BE2C (cell line): ENCODE measurements at regions not wholly inside any gene's neighbourhood (a gene's known extent, or its start where the extent isn't known, plus 50 kb on each side); places are given as distances from the start of the nearest gene placed in this dataset.

Source experiments
- DNase-seq: peaks from one replicate; pipeline ENCODE4 v3.0.0-alpha.2; 2020
- H3K27me3 ChIP-seq: fragments of 250-450 bp; sonication (Bioruptor Pico); 2 replicates; pipeline ENCODE4 v1.5.1; 2020; ENCODE audit warnings: mild to moderate bottlenecking
- H3K36me3 ChIP-seq: fragments of 250-450 bp; sonication (Bioruptor Pico); 2 replicates; pipeline ENCODE4 v1.5.1; 2020; ENCODE audit warnings: mild to moderate bottlenecking
- H3K4me1 ChIP-seq: fragments of 250-450 bp; sonication (Bioruptor Pico); 2 replicates; pipeline ENCODE4 v1.5.1; 2020
- H3K4me3 ChIP-seq: 2 replicates; pipeline ENCODE4 v1.5.1; 2011; ENCODE audit warnings: low read depth, low read length
- H3K9me3 ChIP-seq: fragments of 250-450 bp; sonication (Bioruptor Pico); 2 replicates; pipeline ENCODE4 v1.5.1; 2020
- TF ChIP-seq, protein P1 (sequence below): IDR thresholded peaks from 2 replicates; pipeline ENCODE4 v1.5.1; 2012; ENCODE audit warnings: mild to moderate bottlenecking, low read depth, low read length

DNA sequence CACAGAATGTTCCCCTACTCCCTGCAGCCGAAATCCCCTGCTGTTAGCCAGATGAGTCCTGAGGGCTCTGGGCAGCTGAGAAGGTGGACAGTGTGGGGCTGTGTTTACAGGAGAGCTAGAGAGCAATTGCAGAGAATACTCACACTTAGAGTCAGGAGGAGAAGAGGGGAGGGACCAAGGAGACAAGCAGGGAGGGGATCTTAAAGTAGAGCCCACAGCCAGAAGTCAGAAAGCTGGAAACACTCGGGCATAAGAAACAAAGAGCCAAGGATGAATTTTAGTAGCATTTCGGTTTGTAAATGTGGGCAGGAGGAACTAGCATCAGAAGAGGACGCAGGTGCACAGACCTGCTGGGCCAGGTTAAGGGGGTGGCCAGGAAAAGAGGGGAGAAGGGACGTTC lies 1435.9 kb downstream of the BRD1 start:
- TF ChIP-seq, protein P1, sequence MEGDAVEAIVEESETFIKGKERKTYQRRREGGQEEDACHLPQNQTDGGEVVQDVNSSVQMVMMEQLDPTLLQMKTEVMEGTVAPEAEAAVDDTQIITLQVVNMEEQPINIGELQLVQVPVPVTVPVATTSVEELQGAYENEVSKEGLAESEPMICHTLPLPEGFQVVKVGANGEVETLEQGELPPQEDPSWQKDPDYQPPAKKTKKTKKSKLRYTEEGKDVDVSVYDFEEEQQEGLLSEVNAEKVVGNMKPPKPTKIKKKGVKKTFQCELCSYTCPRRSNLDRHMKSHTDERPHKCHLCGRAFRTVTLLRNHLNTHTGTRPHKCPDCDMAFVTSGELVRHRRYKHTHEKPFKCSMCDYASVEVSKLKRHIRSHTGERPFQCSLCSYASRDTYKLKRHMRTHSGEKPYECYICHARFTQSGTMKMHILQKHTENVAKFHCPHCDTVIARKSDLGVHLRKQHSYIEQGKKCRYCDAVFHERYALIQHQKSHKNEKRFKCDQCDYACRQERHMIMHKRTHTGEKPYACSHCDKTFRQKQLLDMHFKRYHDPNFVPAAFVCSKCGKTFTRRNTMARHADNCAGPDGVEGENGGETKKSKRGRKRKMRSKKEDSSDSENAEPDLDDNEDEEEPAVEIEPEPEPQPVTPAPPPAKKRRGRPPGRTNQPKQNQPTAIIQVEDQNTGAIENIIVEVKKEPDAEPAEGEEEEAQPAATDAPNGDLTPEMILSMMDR: no peak
- Histone ChIP-seq H3K4me1 (no peaks in the 10 kb centered on the region), H3K36me3 (no peaks in the 10 kb centered on the region), H3K27me3 (no peaks in the 10 kb centered on the region), H3K9me3 (peaks cover 3% of the 10 kb centered on the region), H3K4me3 (no peak overlapping the region)
- DNase-seq: no peak

- no peak for DNase-seq
- no peaks in the 10 kb centered on the region for H3K27me3 ChIP-seq
- TF ChIP-seq, protein P1: no peak
- no peak overlapping the region for H3K4me3 ChIP-seq
- H3K36me3 ChIP-seq: no peaks in the 10 kb centered on the region
- no peaks in the 10 kb centered on the region for H3K4me1 ChIP-seq
- peaks cover 3% of the 10 kb centered on the region for H3K9me3 ChIP-seq
Measured at GRCh38 chr22:48391171-48391711, 1436.4 kb downstream of the BRD1 start.

- Histone ChIP-seq H3K9me3 (peaks cover 3% of the 10 kb centered on the region; the same call in 1 of the 2 replicates), H3K4me1 (no peaks in the 10 kb centered on the region), H3K36me3 (no peaks in the 10 kb centered on the region), H3K4me3 (no peak overlapping the region), H3K27me3 (no peaks in the 10 kb centered on the region)
- no peak for DNase-seq
- TF ChIP-seq, protein P1: no peak
Measured at GRCh38 chr22:48389916-48390315, 1437.8 kb downstream of the BRD1 start.

DNA sequence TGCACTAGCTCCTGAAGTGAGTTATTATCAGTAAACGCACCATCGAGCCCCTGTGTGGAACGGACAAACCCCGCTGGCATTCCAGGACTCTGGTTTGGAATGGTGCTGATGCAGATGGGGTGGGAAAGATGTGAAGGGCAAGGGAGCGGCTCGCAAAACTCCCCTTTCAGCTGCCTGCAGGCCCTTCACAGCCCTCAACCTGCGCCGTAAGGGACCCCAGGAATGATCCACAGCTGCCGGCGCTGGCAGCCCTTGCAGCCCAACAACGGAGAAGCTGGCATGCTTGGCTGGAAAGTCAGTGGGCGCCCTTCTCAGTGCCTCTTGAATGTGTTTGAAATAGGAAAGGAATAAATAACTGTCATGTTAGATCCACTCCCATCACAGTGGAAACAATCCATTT lies 1445.5 kb downstream of the BRD1 start:
- TF ChIP-seq, protein P1: no peak
- H3K27me3 ChIP-seq: no peaks in the 10 kb centered on the region
- no peaks in the 10 kb centered on the region; the same call in 1 of the 2 replicates for H3K9me3 ChIP-seq
- H3K36me3 ChIP-seq: no peaks in the 10 kb centered on the region
- no peak overlapping the region for H3K4me3 ChIP-seq
- H3K4me1 ChIP-seq: no peaks in the 10 kb centered on the region
- DNase-seq: no peak

GRCh38 chr22:48380016-48380665 lies 1447.5 kb downstream of the BRD1 start:
- Histone ChIP-seq H3K4me1 (no peaks in the 10 kb centered on the region), H3K36me3 (no peaks in the 10 kb centered on the region), H3K9me3 (no peaks in the 10 kb centered on the region; the same call in 1 of the 2 replicates), H3K4me3 (no peak overlapping the region), H3K27me3 (no peaks in the 10 kb centered on the region)
- DNase-seq: no peak
- TF ChIP-seq, protein P1: no peak

- Histone ChIP-seq H3K9me3 (no peaks in the 10 kb centered on the region; the same call in 1 of the 2 replicates), H3K36me3 (no peaks in the 10 kb centered on the region), H3K4me1 (no peaks in the 10 kb centered on the region), H3K27me3 (no peaks in the 10 kb centered on the region), H3K4me3 (no peak overlapping the region)
- DNase-seq: no peak
- TF ChIP-seq, protein P1: no peak
Measured at GRCh38 chr22:48379371-48379770, 1448.3 kb downstream of the BRD1 start.
